Stimulated activated CD8-positive, alpha-beta memory T cell treated with anti-CD3 and anti-CD28 coated beads, Interleukin-4, amount 100 ng/mL, for 1 hour (primary cell): ENCODE measurements at regions not wholly inside any gene's neighbourhood (a gene's known extent, or its start where the extent isn't known, plus 50 kb on each side); places are given as distances from the start of the nearest gene placed in this dataset.
"Not testable (repeated sequence)": the region's sequence is repeated elsewhere in the genome, so short reads cannot be mapped to it uniquely, and the experiment has no call there.

ENCODE experiments used
- DNase-seq, 2 donors: peaks; one replicate each; pipeline ENCODE4 v3.0.0-alpha.2; 2020; ENCODE audit warnings: low read depth in 2 of 2, low spot score in 1 of 2

DNA sequence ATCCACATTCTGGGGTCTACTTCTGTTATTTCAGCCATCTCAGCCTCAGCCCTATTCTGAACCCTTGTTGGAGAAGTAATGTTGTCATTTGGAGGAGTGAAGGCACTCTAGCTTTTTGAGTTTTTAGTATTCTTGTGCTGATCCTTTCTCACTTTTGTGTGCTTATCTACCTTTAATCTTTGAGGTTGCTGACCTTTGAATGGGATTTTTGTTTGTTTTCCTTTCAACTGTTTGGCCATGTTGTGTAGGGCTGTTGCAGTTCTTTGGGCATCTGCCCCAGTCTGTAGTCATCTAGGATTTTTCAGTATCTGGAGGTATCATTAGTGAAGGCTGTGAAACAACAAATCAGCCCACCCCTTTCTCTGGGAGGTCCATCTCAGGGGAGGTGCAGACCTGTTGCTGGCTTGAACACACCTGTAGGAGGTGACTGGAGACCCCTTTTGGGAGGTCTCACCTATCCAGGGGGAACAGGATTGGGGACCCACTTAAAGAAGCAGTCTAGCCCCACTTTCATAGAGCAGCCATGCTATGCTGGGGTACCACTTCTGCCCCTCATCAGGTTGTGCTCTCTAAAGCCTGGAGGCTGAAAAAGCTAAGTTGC lies 1391.4 kb downstream of the UQCRFS1 start:
- DNase-seq: no peak

DNA sequence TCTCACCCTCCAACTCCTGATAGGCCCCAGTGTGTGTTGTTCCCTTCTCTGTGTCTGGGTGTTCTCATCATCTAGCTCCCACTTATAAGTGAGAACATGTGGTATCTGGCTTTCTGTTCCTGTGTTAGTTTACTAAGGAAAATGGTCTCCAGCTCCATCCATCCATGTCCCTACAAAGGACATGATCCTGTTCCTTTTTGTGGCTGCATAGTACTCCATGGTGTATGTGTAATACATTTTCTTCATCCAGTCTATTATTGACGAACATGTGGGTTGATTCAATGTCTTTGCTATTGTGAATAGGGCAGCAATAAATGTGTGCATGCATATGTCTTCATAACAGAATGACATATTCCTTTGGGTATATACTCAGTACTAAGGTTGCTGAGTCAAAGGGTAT lies 1397.0 kb downstream of the UQCRFS1 start:
- DNase-seq: no peak

DNA sequence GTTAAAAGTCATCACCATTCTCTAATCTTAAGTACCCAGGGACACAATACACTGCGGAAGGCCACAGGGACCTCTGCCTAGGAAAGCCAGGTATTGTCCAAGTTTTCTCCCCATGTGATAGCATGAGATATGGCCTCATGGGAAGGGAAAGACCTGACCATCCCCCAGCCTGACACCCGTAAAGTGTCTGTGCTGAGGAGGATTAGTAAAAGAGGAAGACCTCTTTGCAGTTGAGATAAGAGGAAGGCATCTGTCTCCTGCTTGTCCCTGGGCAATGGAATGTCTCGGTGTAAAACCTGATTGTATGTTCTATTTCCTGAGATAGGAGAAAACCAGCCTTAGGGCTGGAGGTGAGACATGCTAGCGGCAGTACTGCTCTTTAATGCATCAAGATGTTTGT lies 1398.1 kb downstream of the UQCRFS1 start:
- not testable (repeated sequence) for DNase-seq

DNA sequence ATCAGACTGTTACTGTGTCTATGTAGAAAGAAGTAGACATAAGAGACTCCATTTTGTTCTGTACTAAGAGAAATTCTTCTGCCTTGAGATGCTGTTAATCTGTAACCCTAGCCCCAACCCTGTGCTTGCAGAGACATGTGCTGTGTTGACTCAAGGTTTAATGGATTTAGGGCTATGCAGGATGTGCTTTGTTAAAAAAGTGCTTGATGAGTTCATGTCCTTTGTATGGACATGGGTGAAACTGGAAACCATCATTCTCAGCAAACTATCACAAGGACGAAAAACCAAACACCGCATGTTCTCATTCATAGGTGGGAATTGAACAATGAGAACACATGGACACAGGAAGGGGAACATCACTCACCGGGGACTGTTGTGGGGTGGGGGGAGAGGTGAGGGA lies 1398.7 kb downstream of the UQCRFS1 start:
- not testable (repeated sequence) for DNase-seq

DNA sequence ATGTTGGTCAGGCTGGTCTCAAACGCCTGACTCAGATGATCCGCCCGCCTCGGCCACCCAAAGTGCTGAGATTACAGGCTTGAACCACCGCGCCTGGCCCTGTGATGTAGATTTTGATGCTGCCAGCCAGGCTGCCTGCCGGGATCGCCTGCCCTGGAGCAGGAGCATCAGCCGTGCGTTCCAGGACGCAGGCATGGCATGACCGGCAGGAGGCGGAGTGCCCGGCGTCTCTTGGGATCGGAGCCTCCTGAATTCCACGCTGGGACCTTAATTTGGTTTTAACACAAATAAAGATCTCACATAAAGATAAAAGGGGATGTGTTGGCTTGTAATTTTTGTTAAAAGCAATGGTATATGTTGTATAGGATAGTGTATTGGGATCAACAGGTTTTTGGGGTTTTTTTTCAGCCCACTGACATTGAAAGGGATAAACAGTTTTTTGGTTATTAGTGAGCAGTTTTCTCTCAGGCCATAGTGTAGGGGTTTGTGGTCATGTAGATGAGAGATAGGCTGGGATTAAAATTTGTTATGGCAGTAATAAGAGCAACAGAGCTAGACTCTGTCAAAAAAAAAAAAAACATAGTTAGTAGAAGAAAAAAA lies 1406.4 kb downstream of the UQCRFS1 start:
- DNase-seq: no peak

DNA sequence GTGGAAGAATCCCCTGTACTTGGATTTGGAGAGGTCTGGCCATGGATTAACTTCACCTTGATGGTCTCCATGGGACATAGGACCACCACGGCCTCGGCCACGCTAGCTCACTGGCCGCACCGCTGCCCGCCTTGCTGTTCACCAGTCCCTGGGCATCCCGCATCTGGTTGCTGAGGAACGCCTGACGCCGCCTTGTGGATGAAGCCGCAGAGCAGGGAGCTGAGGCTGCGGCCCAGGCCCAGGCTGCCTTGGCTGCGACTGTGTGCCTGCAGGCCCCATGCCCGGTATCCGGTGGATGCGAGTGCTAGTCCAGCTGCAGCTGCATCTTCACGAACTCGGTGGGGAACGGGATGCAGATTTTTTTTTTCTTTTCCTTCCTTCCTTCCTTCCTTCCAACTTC lies 1407.1 kb downstream of the UQCRFS1 start:
- no peak for DNase-seq

DNA sequence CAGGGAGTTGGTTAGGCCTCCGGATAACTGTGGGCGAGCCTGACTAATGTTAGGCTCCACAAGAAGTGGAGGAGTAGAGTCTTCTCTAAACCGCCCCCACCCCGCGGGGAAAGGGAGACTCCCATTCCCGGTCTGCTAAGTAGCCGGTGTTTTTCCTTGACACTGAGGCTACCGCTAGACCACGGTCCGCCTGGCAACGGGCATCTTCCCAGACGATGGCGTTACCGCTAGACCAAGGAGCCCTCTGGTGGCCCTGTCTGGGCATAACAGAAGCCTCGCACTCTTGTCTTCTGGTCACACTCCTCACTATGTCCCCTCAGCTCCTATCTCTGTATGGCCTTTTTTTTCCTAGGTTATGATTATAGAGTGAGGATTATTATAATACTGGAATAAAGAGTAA lies 1410.7 kb downstream of the UQCRFS1 start:
- DNase-seq: not testable (repeated sequence)

DNA sequence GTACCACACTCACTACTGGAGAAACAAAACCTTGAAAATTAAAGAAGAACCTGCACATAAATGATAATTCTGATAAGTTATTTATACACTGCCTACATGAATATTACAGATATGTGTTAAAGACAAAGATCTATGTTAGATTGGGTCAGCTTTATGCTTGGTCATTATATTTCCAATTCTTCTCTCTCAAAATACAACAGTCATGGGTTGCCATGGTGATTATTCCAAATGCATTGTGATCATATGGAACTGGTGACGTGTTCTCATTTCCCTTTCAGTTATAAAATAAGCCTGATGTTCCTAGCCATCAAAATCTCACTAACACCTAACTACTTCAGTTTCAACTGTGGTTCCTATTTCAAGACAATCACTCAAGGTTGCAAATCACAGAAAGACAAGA lies 1416.4 kb downstream of the UQCRFS1 start:
- no peak for DNase-seq

DNA sequence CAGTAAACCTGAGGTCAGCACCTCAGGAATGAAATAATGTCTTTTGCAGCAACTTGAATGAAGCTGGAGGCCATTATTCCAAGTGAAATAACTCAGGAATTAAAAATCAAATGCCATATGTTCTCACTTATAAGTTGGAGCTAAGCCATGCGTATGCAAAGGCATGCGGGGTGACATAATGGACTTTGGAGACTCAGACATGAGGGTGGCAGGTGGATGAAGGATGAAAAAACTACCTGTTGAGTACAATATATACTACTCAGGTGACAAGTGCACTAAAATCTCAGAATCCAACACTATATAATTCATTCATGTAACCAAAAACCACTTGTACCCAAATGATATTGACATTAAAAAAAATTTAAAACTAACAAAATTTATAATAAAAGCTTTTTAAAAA lies 1416.9 kb downstream of the UQCRFS1 start:
- DNase-seq: no peak

DNA sequence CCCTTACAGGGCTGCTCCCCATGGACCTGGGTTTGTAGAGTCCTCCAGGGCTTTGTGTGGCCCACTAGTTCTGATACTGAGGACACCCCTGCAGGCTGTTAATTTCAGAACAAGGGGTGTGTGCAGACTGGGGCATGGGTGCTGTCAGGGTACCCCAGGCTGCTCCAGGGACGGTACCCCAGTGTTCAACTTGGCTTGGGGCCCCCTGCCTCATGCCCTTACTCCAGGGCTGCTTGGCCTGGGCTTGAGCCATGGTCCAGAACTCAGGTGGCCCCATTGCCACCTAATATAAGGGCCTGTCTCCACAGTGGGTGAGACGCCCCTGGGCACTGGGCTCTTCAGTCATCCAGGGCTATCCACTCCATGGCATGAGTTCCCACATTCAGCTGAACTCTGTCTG lies 1417.6 kb downstream of the UQCRFS1 start:
- no peak for DNase-seq

DNA sequence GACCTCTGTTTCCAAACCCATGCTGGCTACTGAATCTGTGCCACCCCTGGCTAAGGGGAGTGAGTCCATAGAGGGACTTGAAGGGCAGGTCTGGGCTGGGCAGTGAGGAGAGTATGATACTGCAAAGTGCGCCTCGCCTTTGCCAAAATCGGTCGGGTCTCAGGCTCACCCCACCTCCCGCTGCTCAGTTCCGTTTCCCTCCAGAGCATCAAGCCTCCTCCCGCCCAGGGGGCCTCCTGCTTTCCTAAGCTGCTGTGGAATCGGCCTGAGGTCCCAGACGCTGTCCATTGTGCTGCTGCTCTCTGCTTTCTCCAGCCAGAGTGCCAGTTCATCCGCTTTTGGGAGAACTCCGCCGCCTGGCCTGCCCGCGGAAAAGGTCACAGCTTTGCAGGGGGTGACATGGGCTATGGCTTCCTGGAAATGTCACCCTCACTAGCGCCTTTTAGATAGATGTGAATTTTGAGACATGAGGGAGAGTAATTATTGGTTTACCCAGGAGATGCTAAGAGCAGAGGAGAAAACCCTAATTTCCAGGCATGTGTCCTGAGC lies 1418.4 kb downstream of the UQCRFS1 start:
- DNase-seq: no peak

DNA sequence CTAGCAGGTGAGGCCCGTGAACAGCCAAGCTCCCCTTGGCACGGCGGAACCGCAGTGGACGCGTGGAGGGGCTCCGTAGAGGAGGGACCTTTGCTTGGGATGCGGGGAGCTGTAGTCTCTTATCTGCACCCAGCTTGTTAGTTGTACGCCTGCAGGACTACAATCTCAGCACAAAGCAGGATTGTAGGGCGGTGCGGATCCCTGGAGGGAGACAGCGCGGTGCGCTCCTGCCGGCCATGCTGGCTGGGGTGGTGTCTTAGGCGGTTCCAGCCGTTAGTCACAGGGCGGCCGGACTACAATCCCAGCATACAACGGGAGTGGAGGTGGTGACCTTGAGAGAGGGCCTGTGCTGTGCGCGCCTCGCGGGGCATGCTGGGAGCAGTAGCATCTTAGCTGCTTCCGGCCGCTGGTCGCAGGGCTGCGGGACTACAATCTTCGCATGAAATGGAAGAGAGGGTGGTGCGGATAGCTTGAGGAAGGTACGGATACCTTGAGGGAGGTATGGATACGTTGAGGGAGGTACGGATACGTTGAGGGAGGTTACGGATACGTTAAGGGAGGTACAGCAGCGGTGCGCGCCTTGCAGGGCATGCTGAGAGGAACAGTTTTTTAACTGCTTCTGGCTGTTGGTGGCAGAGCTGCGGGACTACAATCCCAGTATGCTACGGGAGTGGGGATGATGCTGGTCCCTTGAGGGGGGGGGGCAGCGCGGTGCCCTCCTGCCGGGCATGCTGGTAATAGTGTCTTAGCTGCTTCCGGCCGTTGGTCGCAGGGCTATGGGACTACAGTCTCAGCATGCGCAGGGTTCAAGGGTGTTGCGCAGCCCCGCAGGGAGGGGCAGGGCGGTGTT lies 1419.1 kb downstream of the UQCRFS1 start:
- peak; percentile 69 to 84 for DNase-seq

DNA sequence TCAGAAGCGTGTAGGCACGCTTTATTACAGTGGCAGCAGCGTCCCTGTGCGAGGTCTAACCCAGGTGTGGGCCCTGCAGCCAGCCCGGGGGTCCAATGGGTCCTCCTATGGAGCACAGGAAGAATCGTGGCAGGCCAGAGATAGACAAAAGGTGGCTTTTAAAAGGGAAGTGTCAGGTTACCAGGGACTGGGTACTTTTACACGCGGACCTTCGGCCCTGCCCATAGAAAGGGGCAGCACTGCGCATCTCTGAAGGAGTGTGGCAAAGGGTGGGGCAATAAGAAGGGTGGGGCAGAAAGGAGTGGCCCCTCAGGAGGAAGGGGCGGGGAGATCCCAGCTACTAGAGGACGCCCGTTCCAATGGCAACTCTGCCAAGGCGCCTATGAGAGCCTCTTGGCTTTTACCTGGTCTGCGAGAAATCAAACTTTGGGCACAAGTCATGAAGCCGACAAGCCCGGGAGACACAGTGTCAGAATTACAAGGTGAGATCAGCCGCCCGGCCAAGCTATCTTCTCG lies 1419.8 kb downstream of the UQCRFS1 start:
- DNase-seq: peak in 1 of 2 donors; percentile 36

DNA sequence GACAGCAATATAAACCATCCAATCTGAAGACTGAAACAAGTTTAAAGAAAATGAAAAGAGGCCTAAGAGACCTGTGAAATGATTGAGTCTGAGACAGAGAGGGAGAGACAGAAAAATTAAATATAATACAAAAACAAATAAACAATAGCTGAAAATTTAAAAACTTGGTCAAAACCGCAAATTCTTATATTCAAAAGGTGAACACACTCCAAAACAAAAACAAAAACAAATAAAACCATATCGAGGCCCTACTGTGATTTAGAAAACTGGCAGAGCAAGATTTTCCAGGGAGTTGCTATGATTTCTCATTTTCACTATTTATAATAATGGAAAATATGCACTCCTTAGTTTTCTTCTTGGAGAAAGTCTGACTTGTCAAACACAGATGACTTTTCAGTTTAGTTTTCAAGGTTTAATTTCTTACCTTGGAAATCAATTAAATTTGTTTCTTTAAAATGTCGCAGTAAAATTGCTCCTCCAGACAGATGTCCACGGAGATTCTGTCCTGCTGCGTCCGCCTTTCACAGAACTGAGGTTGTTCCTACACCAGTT lies 1420.3 kb downstream of the UQCRFS1 start:
- DNase-seq: no peak

DNA sequence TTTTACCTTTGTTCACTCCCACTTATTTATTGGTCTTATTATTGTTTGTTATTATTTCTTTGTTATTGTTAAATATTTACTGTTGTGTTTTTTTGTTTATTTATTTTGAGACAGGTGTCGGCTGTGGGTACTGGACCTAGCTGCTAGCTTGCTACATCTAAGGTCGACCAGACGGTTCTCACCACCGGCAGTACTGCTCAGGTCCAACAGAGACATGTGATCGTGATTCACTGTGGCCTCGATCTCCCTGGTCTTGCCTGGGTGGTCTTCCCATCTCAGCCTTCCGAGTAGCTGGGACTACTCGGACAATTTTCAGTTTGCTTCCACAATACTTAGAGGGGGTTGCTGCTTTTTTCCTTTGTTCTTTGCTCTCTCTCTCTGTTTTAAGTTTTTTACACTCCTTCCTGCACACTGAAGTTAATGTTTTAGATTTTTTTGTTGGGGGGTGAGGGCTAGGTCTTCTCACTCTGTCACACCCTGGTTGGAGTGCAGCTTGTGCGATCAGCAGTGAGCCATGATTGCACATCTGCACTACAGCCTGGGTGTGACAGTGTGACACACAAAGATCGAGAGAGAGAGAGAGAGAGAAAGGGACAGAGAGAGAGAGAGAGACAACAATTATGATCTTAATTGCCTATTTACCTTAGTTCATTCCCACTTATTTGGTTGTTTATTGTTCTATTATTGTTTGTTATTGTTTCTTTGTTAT lies 1432.4 kb downstream of the UQCRFS1 start:
- DNase-seq: no peak

DNA sequence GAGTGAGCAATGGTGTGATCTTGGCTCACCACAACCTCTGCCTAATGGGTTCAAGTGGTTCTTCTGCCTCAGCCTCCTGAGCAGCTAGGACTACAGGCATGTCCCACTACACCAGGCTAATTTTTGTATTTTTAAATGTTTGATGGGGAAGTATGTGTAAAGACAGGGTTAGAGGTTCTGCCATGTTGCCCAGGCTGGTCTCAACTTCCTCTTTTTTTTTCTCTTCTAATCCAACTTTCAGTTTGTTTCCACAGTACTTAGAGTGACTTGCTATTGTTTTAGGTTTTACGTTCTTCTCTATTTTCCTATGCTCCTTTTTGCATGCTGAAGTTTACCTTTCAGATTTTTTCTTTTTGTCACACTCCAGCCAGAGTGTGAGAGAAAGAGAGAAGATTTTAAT lies 1433.0 kb downstream of the UQCRFS1 start:
- no peak for DNase-seq

DNA sequence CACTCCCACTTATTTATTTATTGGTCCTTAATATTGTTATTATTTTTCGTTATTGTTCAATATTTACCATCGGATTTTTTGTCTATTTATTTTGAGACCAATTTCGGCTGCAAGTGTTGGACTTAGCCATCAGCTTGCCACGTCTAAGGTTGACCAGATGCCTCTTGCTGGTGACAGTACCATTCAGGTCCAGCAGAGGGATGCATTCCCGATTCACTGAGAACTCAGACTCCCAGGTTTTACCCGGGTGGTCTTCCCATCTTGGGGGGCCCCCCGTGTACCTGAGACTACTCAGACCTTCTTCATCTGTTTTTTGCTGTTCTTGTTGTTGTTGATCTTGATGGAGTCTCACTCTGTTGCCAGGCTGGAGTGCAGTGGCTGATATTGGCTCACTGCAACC lies 1435.2 kb downstream of the UQCRFS1 start:
- DNase-seq: no peak

DNA sequence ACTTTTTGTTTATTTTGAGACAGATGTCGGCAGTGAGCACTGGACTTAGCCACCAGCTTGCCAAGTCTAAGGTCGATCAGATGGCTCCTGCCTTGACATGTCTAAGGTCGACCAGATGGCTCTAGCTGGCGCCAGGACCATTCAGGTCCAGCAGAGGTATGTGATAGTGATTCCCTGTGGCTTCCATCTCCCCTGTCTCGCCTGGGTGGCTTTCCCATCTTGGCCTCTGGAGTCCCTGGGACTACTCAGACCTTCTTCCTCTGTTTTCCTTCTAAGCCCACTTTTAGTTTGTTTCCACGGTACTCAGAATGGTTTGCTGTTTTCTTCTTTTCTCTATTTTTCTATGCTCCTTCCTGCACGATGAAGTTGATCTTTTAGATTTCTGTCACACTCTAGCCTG lies 1435.7 kb downstream of the UQCRFS1 start:
- no peak for DNase-seq

DNA sequence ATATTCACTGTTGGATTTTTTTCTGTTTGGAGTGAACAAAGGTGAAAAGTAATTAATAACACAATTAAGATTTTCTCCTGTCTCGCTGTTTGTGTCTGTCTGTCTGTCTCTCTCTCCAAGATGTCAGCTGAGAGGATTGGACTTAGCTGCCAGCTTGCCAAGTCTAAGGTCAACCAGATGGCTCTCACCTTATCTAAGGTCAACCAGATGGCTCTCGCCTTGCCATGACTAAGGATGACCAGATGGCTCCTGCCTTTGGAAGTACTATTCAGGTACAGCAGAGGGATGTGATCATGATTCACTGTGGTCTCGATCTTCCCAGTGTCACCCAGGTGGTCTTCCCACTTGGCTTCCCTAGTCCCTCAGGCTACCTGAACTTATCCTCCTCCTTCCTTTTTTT lies 1436.4 kb downstream of the UQCRFS1 start:
- DNase-seq: no peak

DNA sequence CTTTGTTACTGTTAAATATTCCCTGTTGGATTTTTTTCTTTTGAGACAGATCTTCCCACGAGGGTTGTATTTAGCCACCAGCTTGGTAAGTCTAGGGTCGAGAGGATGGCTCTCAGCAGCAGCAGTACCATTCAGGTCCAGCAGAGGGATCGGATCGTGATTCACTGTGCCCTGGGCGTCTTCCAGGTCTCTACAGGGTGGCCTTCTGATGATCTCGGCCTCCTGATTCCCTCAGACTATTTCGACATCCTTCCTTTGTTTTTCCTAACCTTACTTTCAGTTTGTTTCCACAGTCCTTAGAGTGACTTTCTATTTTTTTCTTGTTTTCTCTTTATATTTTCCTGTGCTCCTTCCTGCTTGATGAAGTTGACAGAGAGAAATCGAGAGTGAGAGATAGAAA lies 1436.9 kb downstream of the UQCRFS1 start:
- no peak for DNase-seq

DNA sequence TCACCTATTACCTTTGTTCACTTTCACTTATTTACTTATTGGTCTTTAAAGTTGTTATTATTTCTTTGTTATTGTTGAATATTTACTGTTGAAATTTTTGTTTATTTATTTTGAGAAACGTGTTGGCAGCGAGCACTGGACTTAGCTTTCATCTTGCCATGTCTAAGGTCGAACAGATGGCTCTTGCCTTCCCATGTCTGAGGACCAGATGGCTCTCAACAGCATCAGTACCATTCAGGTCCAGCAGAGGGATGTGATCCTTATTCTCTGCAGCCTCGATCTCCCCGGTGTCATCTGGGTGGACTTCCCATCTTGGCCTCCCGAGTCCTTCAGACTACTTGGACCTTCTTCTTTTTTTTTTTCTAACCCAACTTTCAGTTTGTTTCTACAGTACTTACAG lies 1437.6 kb downstream of the UQCRFS1 start:
- no peak for DNase-seq
